Neural cell (in vitro differentiated cells): ENCODE measurements at regions not wholly inside any gene's neighbourhood (a gene's known extent, or its start where the extent isn't known, plus 50 kb on each side); places are given as distances from the start of the nearest gene placed in this dataset.

ENCODE experiments used
- H2AFZ ChIP-seq: fragments of 200-600, 300-800 bp; sonication (generic), shearing (Covaris generic); 2 replicates; pipeline ENCODE4 v1.6.0; 2014; ENCODE audit warnings: low read depth, mild to moderate bottlenecking, antibody characterized with exemption, low read length, moderate library complexity
- H3F3A ChIP-seq: fragments of 200-600 bp; shearing (Covaris generic); 2 replicates; pipeline ENCODE4 v1.6.1; 2016; ENCODE audit warnings: mild to moderate bottlenecking, moderate library complexity, mixed read lengths, antibody characterized with exemption, low read length; ENCODE audit not compliant: insufficient read depth, poor library complexity, severe bottlenecking
- H3K27ac ChIP-seq: fragments of 200-600, 300-800 bp; sonication (generic), shearing (Covaris generic); 2 replicates; pipeline ENCODE4 v1.5.1; 2014; ENCODE audit warnings: mild to moderate bottlenecking, low read length, moderate library complexity
- H3K27me3 ChIP-seq: fragments of 300-800, 200-600 bp; sonication (generic), shearing (Covaris generic); 2 replicates; pipeline ENCODE4 v1.6.0; 2014; ENCODE audit warnings: mild to moderate bottlenecking, low read depth, low read length, moderate library complexity; ENCODE audit not compliant: insufficient read depth
- H3K36me3 ChIP-seq: fragments of 300-800, 200-600 bp; sonication (generic), shearing (Covaris generic); 2 replicates; pipeline ENCODE4 v1.5.1; 2014; ENCODE audit warnings: mild to moderate bottlenecking, antibody characterized with exemption, low read length, moderate library complexity; ENCODE audit not compliant: insufficient read depth
- H3K4me2 ChIP-seq: fragments of 300-800, 200-600 bp; sonication (generic), shearing (Covaris generic); 2 replicates; pipeline ENCODE4 v1.6.0; 2014; ENCODE audit warnings: mild to moderate bottlenecking, low read length
- H3K4me3 ChIP-seq: fragments of 300-800, 200-600 bp; sonication (generic), shearing (Covaris generic); 2 replicates; pipeline ENCODE4 v1.5.1; 2014; ENCODE audit warnings: mild to moderate bottlenecking, low read length, moderate library complexity
- H3K79me2 ChIP-seq: fragments of 200-600 bp; shearing (Covaris generic); replicated peaks from 2 replicates; pipeline ENCODE4 v1.6.0; 2014; ENCODE audit warnings: mild to moderate bottlenecking, low read length, moderate library complexity; ENCODE audit not compliant: insufficient read depth
- H3K9ac ChIP-seq: fragments of 300-800, 200-600 bp; sonication (generic), shearing (Covaris generic); 2 replicates; pipeline ENCODE4 v1.6.1; 2016; ENCODE audit warnings: mild to moderate bottlenecking, low read length, mixed read lengths
- H3K9me2 ChIP-seq: fragments of 200-600 bp; shearing (Covaris generic); 2 replicates; pipeline ENCODE4 v1.6.1; 2016; ENCODE audit warnings: mild to moderate bottlenecking, low read length, mixed read lengths; ENCODE audit not compliant: insufficient read depth
- H3K9me3 ChIP-seq: fragments of 200-600, 300-800 bp; sonication (generic), shearing (Covaris generic); 2 replicates; pipeline ENCODE4 v1.6.1; 2016; ENCODE audit warnings: mild to moderate bottlenecking, mixed run types, low read length, moderate library complexity, mixed read lengths
- H4K20me1 ChIP-seq: fragments of 200-600 bp; shearing (Covaris generic); 2 replicates; pipeline ENCODE4 v1.6.1; 2016; ENCODE audit warnings: mild to moderate bottlenecking, mixed run types; ENCODE audit not compliant: insufficient read depth
- EP300 ChIP-seq: fragments of 450-650 bp; conservative IDR thresholded peaks from 2 replicates; pipeline ENCODE4 v1.6.1; 2014; ENCODE audit warnings: antibody characterized with exemption, mild to moderate bottlenecking, moderate library complexity; ENCODE audit not compliant: poor library complexity, severe bottlenecking
- EZH2 ChIP-seq: fragments of 200-600, 300-800 bp; shearing (Covaris generic), sonication (generic); IDR thresholded peaks from 2 replicates; pipeline ENCODE4 v1.6.1; 2014; ENCODE audit warnings: antibody characterized with exemption, low read length, borderline replicate concordance, mild to moderate bottlenecking; ENCODE audit not compliant: insufficient read depth, poor library complexity, severe bottlenecking
- MXI1 ChIP-seq: fragments of 450-650 bp; conservative IDR thresholded peaks from 2 replicates; pipeline ENCODE4 v1.6.1; 2014; ENCODE audit warnings: antibody characterized with exemption, mild to moderate bottlenecking; ENCODE audit not compliant: poor library complexity, severe bottlenecking
- POLR2AphosphoS5 ChIP-seq: IDR thresholded peaks from 2 replicates; pipeline ENCODE4 v1.6.1; 2012
- RAD21 ChIP-seq: fragments of 450-650 bp; conservative IDR thresholded peaks from 2 replicates; pipeline ENCODE4 v1.6.1; 2014; ENCODE audit warnings: antibody characterized with exemption, mild to moderate bottlenecking, moderate library complexity
- SMC3 ChIP-seq: fragments of 450-650 bp; conservative IDR thresholded peaks from 2 replicates; pipeline ENCODE4 v1.6.1; 2014; ENCODE audit warnings: antibody characterized with exemption, mild to moderate bottlenecking, moderate library complexity; ENCODE audit not compliant: poor library complexity
- TAF1 ChIP-seq: IDR thresholded peaks from 2 replicates; pipeline ENCODE4 v1.6.1; 2012; ENCODE audit warnings: low read depth
- TF ChIP-seq, protein P1 (sequence below): IDR thresholded peaks from 2 replicates; pipeline ENCODE4 v1.6.1; 2012; ENCODE audit warnings: borderline replicate concordance
- TF ChIP-seq, protein P2 (sequence below): fragments of 450-650 bp; IDR thresholded peaks from 2 replicates; pipeline ENCODE4 v1.5.1; 2014; ENCODE audit warnings: antibody characterized with exemption, mild to moderate bottlenecking, moderate library complexity; ENCODE audit not compliant: poor library complexity, severe bottlenecking

DNA sequence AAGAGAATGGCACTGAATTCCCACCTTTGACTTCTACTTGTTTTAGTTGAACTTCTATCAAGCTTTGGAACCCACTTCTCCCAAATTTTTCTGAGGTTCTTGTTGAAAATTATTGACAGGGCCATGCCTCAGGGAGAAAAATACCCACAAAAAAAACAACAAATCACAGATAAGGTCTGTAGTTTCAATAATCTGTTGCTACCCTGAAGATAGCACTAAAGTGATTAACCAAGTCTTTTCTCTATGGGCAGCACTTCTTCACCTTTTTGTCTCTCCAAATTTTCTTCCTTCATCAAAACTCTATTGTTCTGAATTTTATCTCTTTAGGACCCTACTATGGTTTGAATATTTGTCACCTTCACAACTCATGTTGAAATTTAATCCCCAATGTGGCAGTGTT, 154.3 kb upstream of the FGF10 start:
- Histone ChIP-seq H3K9ac (no peak overlapping the region), H3K9me3 (no peaks in the 10 kb centered on the region), H3K27me3 (no peaks in the 10 kb centered on the region), H4K20me1 (no peaks in the 10 kb centered on the region), H3K4me3 (no peak overlapping the region), H3K9me2 (no peaks in the 10 kb centered on the region), H3F3A (no peaks in the 10 kb centered on the region), H2AFZ (no peak overlapping the region), H3K79me2 (no peaks in the 10 kb centered on the region), H3K36me3 (no peaks in the 10 kb centered on the region), H3K27ac (no peak overlapping the region), H3K4me2 (no peak overlapping the region)
- TF ChIP-seq TAF1 (no peak), EP300 (no peak), POLR2AphosphoS5 (no peak), SMC3 (no peak), RAD21 (no peak), EZH2 (no peak), MXI1 (no peak)
- TF ChIP-seq, protein P1, sequence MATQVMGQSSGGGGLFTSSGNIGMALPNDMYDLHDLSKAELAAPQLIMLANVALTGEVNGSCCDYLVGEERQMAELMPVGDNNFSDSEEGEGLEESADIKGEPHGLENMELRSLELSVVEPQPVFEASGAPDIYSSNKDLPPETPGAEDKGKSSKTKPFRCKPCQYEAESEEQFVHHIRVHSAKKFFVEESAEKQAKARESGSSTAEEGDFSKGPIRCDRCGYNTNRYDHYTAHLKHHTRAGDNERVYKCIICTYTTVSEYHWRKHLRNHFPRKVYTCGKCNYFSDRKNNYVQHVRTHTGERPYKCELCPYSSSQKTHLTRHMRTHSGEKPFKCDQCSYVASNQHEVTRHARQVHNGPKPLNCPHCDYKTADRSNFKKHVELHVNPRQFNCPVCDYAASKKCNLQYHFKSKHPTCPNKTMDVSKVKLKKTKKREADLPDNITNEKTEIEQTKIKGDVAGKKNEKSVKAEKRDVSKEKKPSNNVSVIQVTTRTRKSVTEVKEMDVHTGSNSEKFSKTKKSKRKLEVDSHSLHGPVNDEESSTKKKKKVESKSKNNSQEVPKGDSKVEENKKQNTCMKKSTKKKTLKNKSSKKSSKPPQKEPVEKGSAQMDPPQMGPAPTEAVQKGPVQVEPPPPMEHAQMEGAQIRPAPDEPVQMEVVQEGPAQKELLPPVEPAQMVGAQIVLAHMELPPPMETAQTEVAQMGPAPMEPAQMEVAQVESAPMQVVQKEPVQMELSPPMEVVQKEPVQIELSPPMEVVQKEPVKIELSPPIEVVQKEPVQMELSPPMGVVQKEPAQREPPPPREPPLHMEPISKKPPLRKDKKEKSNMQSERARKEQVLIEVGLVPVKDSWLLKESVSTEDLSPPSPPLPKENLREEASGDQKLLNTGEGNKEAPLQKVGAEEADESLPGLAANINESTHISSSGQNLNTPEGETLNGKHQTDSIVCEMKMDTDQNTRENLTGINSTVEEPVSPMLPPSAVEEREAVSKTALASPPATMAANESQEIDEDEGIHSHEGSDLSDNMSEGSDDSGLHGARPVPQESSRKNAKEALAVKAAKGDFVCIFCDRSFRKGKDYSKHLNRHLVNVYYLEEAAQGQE, result no peak
- TF ChIP-seq, protein P2, sequence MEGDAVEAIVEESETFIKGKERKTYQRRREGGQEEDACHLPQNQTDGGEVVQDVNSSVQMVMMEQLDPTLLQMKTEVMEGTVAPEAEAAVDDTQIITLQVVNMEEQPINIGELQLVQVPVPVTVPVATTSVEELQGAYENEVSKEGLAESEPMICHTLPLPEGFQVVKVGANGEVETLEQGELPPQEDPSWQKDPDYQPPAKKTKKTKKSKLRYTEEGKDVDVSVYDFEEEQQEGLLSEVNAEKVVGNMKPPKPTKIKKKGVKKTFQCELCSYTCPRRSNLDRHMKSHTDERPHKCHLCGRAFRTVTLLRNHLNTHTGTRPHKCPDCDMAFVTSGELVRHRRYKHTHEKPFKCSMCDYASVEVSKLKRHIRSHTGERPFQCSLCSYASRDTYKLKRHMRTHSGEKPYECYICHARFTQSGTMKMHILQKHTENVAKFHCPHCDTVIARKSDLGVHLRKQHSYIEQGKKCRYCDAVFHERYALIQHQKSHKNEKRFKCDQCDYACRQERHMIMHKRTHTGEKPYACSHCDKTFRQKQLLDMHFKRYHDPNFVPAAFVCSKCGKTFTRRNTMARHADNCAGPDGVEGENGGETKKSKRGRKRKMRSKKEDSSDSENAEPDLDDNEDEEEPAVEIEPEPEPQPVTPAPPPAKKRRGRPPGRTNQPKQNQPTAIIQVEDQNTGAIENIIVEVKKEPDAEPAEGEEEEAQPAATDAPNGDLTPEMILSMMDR, result no peak

DNA sequence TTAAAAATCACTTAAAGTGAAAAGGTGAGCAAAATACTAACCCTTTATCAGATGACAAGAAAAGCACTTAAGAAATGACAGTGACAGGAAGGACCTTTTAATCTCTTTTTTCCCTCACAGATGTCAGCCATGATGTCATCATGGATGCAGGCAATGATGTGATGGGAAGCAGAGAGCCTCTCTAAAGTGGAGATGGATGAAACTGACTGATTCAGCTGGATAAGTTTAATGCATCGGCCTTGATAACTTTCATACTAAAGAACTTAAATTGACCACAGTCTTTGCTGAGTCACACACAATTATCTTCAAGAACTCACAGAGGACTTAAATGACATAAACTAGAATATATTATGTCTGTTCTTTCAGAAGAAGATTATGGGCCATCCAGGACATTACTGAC, 153.2 kb upstream of the FGF10 start:
- no peak overlapping the region for H3K4me2 ChIP-seq
- H3K27me3 ChIP-seq, result no peaks in the 10 kb centered on the region
- H3K79me2 ChIP-seq, result no peaks in the 10 kb centered on the region
- TF ChIP-seq RAD21, result no peak
- no peak for TF ChIP-seq POLR2AphosphoS5
- TF ChIP-seq, protein P1, result no peak
- TF ChIP-seq EP300, result no peak
- TF ChIP-seq EZH2, result no peak
- TF ChIP-seq TAF1, result no peak
- TF ChIP-seq SMC3, result no peak
- TF ChIP-seq, protein P2, result no peak
- no peak for TF ChIP-seq MXI1
- H4K20me1 ChIP-seq, result no peaks in the 10 kb centered on the region
- H2AFZ ChIP-seq, result no peak overlapping the region
- no peaks in the 10 kb centered on the region for H3K9me2 ChIP-seq
- H3K9ac ChIP-seq, result no peak overlapping the region
- no peak overlapping the region for H3K4me3 ChIP-seq
- H3K36me3 ChIP-seq, result no peaks in the 10 kb centered on the region
- H3F3A ChIP-seq, result no peaks in the 10 kb centered on the region
- no peak overlapping the region for H3K27ac ChIP-seq
- no peaks in the 10 kb centered on the region for H3K9me3 ChIP-seq
